ENCODE measurements at regions not wholly inside any gene's neighbourhood (a gene's known extent, or its start where the extent isn't known, plus 50 kb on each side); places are given as distances from the start of the nearest gene placed in this dataset.

- no peak for TF ChIP-seq CTCF (IDR thresholded peaks at IDR 0.05 in 2 of 3, conservative IDR thresholded peaks at IDR 0.05 in 1 of 3; ENCODE audit: borderline replicate concordance in 1 of 3, insufficient read depth in 1 of 3, low read depth in 2 of 3, low read length in 2 of 3)
- no peak for TF ChIP-seq ZFX (IDR thresholded peaks at IDR 0.05)
- TF ChIP-seq POLR2AphosphoS5 (IDR thresholded peaks at IDR 0.05; ENCODE audit: low read depth, low read length), result no peak
- TF ChIP-seq SP1 (IDR thresholded peaks at IDR 0.05; ENCODE audit: low read depth), result no peak
- no peak for TF ChIP-seq ELF1 (IDR thresholded peaks at IDR 0.05; ENCODE audit: borderline replicate concordance, low read depth)
- TF ChIP-seq SRF (IDR thresholded peaks at IDR 0.05; ENCODE audit: low read depth), result no peak
- TF ChIP-seq, protein P1, sequence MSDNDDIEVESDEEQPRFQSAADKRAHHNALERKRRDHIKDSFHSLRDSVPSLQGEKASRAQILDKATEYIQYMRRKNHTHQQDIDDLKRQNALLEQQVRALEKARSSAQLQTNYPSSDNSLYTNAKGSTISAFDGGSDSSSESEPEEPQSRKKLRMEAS (IDR thresholded peaks at IDR 0.05), result no peak
These were observed 413.7 kb downstream of the TMEM135 start for GRCh38 chr11:87451395-87451794.

Data from HCT116 (cell line).